ENCODE measurements at regions not wholly inside any gene's neighbourhood (a gene's known extent, or its start where the extent isn't known, plus 50 kb on each side); places are given as distances from the start of the nearest gene placed in this dataset.

GRCh38 chr20:51082988-51083387, 60.1 kb upstream of the KCNG1 start:
- no peak for TF ChIP-seq CTCF (conservative IDR thresholded peaks at IDR 0.05; ENCODE audit: low read depth, low read length)
- no peak for TF ChIP-seq EZH2 (IDR thresholded peaks at IDR 0.05; ENCODE audit: low read length, unreplicated experiment)
- no peak for TF ChIP-seq EZH2phosphoT487 (IDR thresholded peaks at IDR 0.05; ENCODE audit: borderline replicate concordance, low read length)

Data from PC-3 (cell line).